Activated T-helper 17 cell treated with anti-CD3 and anti-CD28 coated beads, Interleukin-2, amount 50 U/mL, for 72 hours (primary cell): ENCODE measurements at regions not wholly inside any gene's neighbourhood (a gene's known extent, or its start where the extent isn't known, plus 50 kb on each side); places are given as distances from the start of the nearest gene placed in this dataset.
"Not testable (repeated sequence)": the region's sequence is repeated elsewhere in the genome, so short reads cannot be mapped to it uniquely, and the experiment has no call there.

ENCODE experiments used
- ATAC-seq: fragments of 150-1000 bp; cut with Tn5 transposase; replicated peaks from 2 replicates; pipeline ENCODE4 v1.10.0; 2021; ENCODE audit warnings: mild to moderate bottlenecking, moderate library complexity
- H3K27ac Mint-ChIP-seq: one replicate; pipeline ENCODE4 v1.8.0; 2022; ENCODE audit warnings: mixed read lengths
- H3K27me3 Mint-ChIP-seq: one replicate; pipeline ENCODE4 v1.8.0; 2022; ENCODE audit warnings: mixed read lengths
- H3K36me3 Mint-ChIP-seq: one replicate; pipeline ENCODE4 v1.8.0; 2022; ENCODE audit warnings: low read depth, mild to moderate bottlenecking, mixed read lengths
- H3K4me1 Mint-ChIP-seq: one replicate; pipeline ENCODE4 v1.8.0; 2022; ENCODE audit warnings: mixed read lengths
- H3K4me3 Mint-ChIP-seq: one replicate; pipeline ENCODE4 v1.8.0; 2022; ENCODE audit warnings: mild to moderate bottlenecking, mixed read lengths
- H3K9me3 Mint-ChIP-seq: one replicate; pipeline ENCODE4 v1.8.0; 2022; ENCODE audit warnings: mixed read lengths

DNA sequence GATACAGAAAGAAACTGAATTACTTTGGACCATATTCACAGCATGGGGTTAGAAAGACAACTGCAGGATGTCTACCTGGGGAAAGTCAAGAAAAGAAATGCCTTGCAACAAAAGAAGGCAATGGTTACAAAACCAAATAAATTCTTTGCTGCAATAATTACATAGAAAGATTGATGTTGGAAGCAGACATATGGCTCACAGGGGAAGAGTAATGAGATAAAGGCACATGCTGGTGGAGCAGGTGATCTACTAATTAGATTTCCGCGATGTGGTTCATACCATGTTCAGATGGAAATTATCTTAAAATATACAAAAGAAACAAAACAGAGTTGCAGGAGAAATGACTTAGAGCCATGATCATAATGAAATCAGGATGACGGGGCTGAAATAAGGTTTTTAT lies 718.8 kb upstream of the PKDCC start:
- peaks cover 8% of the 10 kb centered on the region for H3K9me3 Mint-ChIP-seq
- no peak overlapping the region for H3K4me3 Mint-ChIP-seq
- H3K27me3 Mint-ChIP-seq, result no peaks in the 10 kb centered on the region
- no peak for ATAC-seq
- H3K27ac Mint-ChIP-seq, result no peak overlapping the region
- H3K4me1 Mint-ChIP-seq, result no peaks in the 10 kb centered on the region
- H3K36me3 Mint-ChIP-seq, result no peaks in the 10 kb centered on the region

GRCh38 chr2:41334159-41334558 lies 713.7 kb upstream of the PKDCC start:
- no peak overlapping the region for H3K27ac Mint-ChIP-seq
- H3K9me3 Mint-ChIP-seq, result peaks cover 3% of the 10 kb centered on the region
- H3K27me3 Mint-ChIP-seq, result no peaks in the 10 kb centered on the region
- H3K4me3 Mint-ChIP-seq, result no peak overlapping the region
- no peak for ATAC-seq
- no peaks in the 10 kb centered on the region for H3K4me1 Mint-ChIP-seq
- no peaks in the 10 kb centered on the region for H3K36me3 Mint-ChIP-seq

GRCh38 chr2:41335573-41335972 lies 712.2 kb upstream of the PKDCC start:
- H3K4me3 Mint-ChIP-seq, H3K36me3 Mint-ChIP-seq, H3K4me1 Mint-ChIP-seq, H3K27ac Mint-ChIP-seq, H3K27me3 Mint-ChIP-seq, H3K9me3 Mint-ChIP-seq, ATAC-seq: not testable (repeated sequence)

GRCh38 chr2:41337956-41338355 lies 709.9 kb upstream of the PKDCC start:
- Mint-ChIP-seq H3K9me3 (no peaks in the 10 kb centered on the region), H3K36me3 (no peaks in the 10 kb centered on the region), H3K4me3 (no peak overlapping the region), H3K4me1 (no peaks in the 10 kb centered on the region), H3K27me3 (no peaks in the 10 kb centered on the region), H3K27ac (no peak overlapping the region)
- ATAC-seq, result no peak

- H3K36me3 Mint-ChIP-seq, result no peaks in the 10 kb centered on the region
- no peak overlapping the region for H3K4me3 Mint-ChIP-seq
- no peaks in the 10 kb centered on the region for H3K9me3 Mint-ChIP-seq
- no peaks in the 10 kb centered on the region for H3K4me1 Mint-ChIP-seq
- no peaks in the 10 kb centered on the region for H3K27me3 Mint-ChIP-seq
- no peak overlapping the region for H3K27ac Mint-ChIP-seq
- no peak for ATAC-seq
These were observed 703.3 kb upstream of the PKDCC start for GRCh38 chr2:41344529-41344928.

- H3K36me3 Mint-ChIP-seq, result no peaks in the 10 kb centered on the region
These were observed 694.8 kb upstream of the PKDCC start for GRCh38 chr2:41353060-41353459.

GRCh38 chr2:41355794-41356193 lies 692.0 kb upstream of the PKDCC start:
- Mint-ChIP-seq H3K27me3 (no peaks in the 10 kb centered on the region), H3K4me3 (no peak overlapping the region), H3K9me3 (peaks cover 7% of the 10 kb centered on the region), H3K4me1 (no peaks in the 10 kb centered on the region), H3K27ac (no peak overlapping the region), H3K36me3 (no peaks in the 10 kb centered on the region)
- no peak for ATAC-seq

More at GRCh38 chr2:41353060-41353459, 694.8 kb upstream of the PKDCC start:
- H3K27ac Mint-ChIP-seq, result no peak overlapping the region
- H3K9me3 Mint-ChIP-seq, result peaks cover 4% of the 10 kb centered on the region
- H3K27me3 Mint-ChIP-seq, result no peaks in the 10 kb centered on the region
- no peaks in the 10 kb centered on the region for H3K4me1 Mint-ChIP-seq
- no peak for ATAC-seq
- H3K4me3 Mint-ChIP-seq, result no peak overlapping the region

DNA sequence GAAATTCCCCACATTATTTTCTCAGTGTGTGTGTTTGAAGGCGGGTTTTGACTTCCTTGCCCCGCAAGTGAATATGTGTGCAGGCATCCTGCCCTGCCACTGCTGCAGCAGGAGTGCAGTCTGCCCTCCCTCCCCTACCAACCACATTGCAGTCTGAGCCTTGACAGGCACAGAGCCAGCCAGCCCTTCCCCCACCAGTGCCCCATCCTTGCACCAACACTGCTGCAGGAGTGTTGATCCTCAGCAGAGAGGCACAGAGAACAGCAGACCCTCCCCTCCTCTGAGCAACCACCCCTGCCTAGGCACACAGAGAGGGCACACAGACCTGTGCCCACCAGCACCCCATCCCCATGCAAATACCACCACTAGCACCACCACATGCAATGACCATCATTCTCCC lies 683.0 kb upstream of the PKDCC start:
- Mint-ChIP-seq H3K4me1 (no peaks in the 10 kb centered on the region), H3K27me3 (no peaks in the 10 kb centered on the region), H3K4me3 (no peak overlapping the region), H3K9me3 (peaks cover 11% of the 10 kb centered on the region), H3K36me3 (no peaks in the 10 kb centered on the region), H3K27ac (no peak overlapping the region)
- ATAC-seq, result no peak

DNA sequence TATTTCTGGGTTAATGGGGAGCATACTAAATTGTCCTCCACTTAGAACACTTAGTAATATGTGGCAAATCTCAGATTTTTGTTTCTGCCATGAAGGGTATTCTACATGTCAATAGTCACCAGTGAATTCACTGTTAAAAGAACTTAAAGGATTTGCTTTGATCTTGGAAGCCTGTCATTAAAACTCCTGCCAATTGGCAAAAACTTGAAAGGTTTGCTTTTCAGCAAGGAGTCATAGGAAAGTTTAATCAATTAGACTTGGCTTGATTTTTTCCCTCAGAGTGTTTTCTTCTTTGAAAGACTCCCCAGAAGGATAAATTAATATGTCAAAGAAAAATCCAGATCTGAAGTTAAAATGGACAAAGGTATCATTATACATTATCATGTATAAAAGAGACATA lies 671.9 kb upstream of the PKDCC start:
- ATAC-seq, result no peak
- Mint-ChIP-seq H3K27ac (no peak overlapping the region), H3K4me1 (no peaks in the 10 kb centered on the region), H3K27me3 (no peaks in the 10 kb centered on the region), H3K9me3 (peaks cover 7% of the 10 kb centered on the region), H3K36me3 (no peaks in the 10 kb centered on the region), H3K4me3 (no peak overlapping the region)

GRCh38 chr2:41377837-41378236 lies 670.0 kb upstream of the PKDCC start:
- ATAC-seq, result no peak
- Mint-ChIP-seq H3K27me3 (no peaks in the 10 kb centered on the region), H3K9me3 (peaks cover 3% of the 10 kb centered on the region), H3K4me3 (no peak overlapping the region), H3K36me3 (no peaks in the 10 kb centered on the region), H3K4me1 (no peaks in the 10 kb centered on the region), H3K27ac (no peak overlapping the region)

- H3K4me1 Mint-ChIP-seq, result no peaks in the 10 kb centered on the region
- H3K36me3 Mint-ChIP-seq, result no peaks in the 10 kb centered on the region
- ATAC-seq, result no peak
- H3K27me3 Mint-ChIP-seq, result no peaks in the 10 kb centered on the region
- H3K27ac Mint-ChIP-seq, result no peak overlapping the region
- H3K9me3 Mint-ChIP-seq, result peaks cover 3% of the 10 kb centered on the region
- H3K4me3 Mint-ChIP-seq, result no peak overlapping the region
These were observed 669.4 kb upstream of the PKDCC start for GRCh38 chr2:41378420-41378819.

GRCh38 chr2:41379496-41380221 lies 668.2 kb upstream of the PKDCC start:
- Mint-ChIP-seq H3K27me3 (no peaks in the 10 kb centered on the region), H3K9me3 (peaks cover 3% of the 10 kb centered on the region), H3K27ac (no peak overlapping the region), H3K4me1 (no peaks in the 10 kb centered on the region), H3K4me3 (no peak overlapping the region), H3K36me3 (no peaks in the 10 kb centered on the region)
- ATAC-seq, result no peak

- Mint-ChIP-seq H3K4me1 (no peaks in the 10 kb centered on the region), H3K4me3 (no peak overlapping the region), H3K27ac (no peak overlapping the region), H3K27me3 (no peaks in the 10 kb centered on the region), H3K9me3 (peaks cover 3% of the 10 kb centered on the region), H3K36me3 (no peaks in the 10 kb centered on the region)
- ATAC-seq, result no peak
These were observed 666.1 kb upstream of the PKDCC start for GRCh38 chr2:41381701-41382100.

- H3K27me3 Mint-ChIP-seq, result no peaks in the 10 kb centered on the region
- no peak for ATAC-seq
- H3K4me3 Mint-ChIP-seq, result no peak overlapping the region
- H3K27ac Mint-ChIP-seq, result no peak overlapping the region
- no peaks in the 10 kb centered on the region for H3K36me3 Mint-ChIP-seq
- no peaks in the 10 kb centered on the region for H3K9me3 Mint-ChIP-seq
- H3K4me1 Mint-ChIP-seq, result no peaks in the 10 kb centered on the region
These were observed 660.3 kb upstream of the PKDCC start for GRCh38 chr2:41387519-41387918.

DNA sequence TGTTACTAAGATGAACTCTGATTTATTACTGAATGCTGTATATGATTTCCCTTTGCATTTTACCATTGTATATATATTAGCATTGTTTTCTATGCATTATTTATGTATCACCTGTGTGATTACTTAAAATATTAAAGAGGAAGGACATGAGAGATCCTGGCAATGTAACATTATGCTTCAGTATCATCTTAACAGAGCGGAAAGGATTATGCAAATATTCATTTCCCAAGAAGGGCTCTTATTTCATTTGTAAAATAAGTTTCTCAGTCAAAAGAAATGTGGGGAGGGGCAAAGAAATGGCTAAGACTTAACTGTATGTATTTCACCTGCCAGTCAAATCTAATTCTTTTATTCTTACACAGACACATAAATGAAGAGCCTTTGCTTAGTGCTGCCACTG lies 654.2 kb upstream of the PKDCC start:
- H3K36me3 Mint-ChIP-seq, result no peaks in the 10 kb centered on the region
- ATAC-seq, result no peak
- H3K27ac Mint-ChIP-seq, result no peak overlapping the region
- no peaks in the 10 kb centered on the region for H3K27me3 Mint-ChIP-seq
- H3K9me3 Mint-ChIP-seq, result peaks cover 9% of the 10 kb centered on the region
- H3K4me3 Mint-ChIP-seq, result no peak overlapping the region
- no peaks in the 10 kb centered on the region for H3K4me1 Mint-ChIP-seq

DNA sequence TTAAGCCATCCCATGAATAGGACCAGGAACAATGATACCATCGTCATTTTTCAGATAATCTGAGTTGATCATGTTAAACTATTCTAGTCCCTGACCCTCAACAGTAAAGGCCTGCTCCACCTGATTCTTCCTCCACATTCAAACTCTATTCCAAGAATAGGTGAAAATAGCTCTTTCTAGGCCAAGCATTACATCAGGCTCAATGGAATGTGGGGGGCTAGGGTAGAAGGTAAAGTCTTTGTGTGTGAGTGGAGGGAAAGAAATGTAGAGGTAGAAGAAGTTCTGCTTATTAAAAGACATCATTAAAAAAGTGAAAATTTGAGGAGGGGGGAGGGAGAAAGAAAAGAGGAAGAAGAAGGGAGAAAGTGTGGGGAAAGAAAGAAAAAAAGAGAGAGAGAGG lies 653.3 kb upstream of the PKDCC start:
- no peaks in the 10 kb centered on the region for H3K27me3 Mint-ChIP-seq
- no peak overlapping the region for H3K27ac Mint-ChIP-seq
- peaks cover 11% of the 10 kb centered on the region for H3K9me3 Mint-ChIP-seq

More for the DNA sequence above, 653.3 kb upstream of the PKDCC start:
- H3K4me3 Mint-ChIP-seq, result no peak overlapping the region
- ATAC-seq, result no peak
- H3K36me3 Mint-ChIP-seq, result no peaks in the 10 kb centered on the region
- no peaks in the 10 kb centered on the region for H3K4me1 Mint-ChIP-seq
